ENCODE measurements at regions not wholly inside any gene's neighbourhood (a gene's known extent, or its start where the extent isn't known, plus 50 kb on each side); places are given as distances from the start of the nearest gene placed in this dataset.

DNA sequence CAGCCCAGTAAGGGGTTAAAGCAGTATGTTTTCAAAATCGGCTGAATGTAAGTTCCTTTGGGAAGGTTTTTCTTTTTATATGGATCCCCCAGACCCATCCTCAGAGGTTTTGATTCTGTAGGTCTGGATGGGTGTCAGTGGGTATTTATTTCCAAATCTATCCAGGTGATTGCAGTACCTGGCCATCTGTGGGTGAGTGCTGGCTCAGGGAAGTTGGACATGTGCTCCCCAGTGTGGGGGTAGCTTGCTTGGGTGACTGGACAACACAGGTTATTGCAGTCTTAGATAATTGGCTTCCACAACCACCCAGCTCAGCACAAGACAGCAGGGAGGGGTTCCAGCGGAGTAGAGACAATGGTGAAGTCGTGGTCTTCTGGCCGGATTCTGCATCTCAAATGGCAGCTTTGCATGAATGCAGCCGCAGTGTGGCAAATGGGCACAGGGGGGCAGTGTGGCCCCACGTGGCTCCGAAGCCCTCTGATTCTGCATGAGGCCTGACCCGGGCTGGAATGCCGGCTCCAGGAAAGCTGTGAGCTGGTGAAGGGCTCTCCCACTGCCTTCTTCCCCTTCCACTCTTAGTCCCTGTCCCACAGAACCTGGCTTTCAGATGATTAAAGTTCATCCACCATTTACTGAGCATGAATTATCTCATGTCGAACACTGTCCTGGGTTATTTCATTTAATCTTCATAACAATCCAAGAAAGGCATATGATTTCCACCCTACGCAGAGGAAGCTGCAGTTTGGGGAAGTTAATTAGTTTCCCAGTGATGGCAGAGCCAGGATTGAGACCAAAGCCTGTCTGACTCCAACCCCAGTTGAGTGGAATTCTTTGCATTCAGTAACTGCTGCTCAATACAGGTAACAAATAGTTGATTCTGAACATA lies 64.5 kb upstream of the SYPL1 start:
- Histone ChIP-seq H3K27ac (ENCODE audit: low read depth, low read length) (no peak overlapping the region), H3K4me1 (ENCODE audit: insufficient read depth, low read length) (no peaks in the 10 kb centered on the region), H3K27me3 (ENCODE audit: insufficient read depth, low read length) (no peaks in the 10 kb centered on the region), H3K4me3 (ENCODE audit: low read length in 2 of 2) (no peak overlapping the region), H3K9me3 (ENCODE audit: control insufficient read depth in 1 of 2, low read length in 2 of 2) (no peaks in the 10 kb centered on the region), H3K36me3 (ENCODE audit: insufficient read depth, low read length) (no peaks in the 10 kb centered on the region)
- peak overlapping the region in 1 of 7 donors; percentile 14 for H3K27ac Mint-ChIP-seq
- intact Hi-C loops (cut with micrococcal nuclease), result loop anchor here (1.0 to 5.0 kb wide), 6 partner anchors 191 to 976 kb away; no protein-coding TSS in a partner anchor
- no peaks in the 10 kb centered on the region for H3K9me3 Mint-ChIP-seq
- POLR2A ChIA-PET (ENCODE audit: partially characterized antibody), result interaction anchor here (0.7 to 1.7 kb wide), 3 partner anchors 108 to 289 kb away, joined by 3 to 7 read pairs (median 3); partner anchors contain the start of gene NAMPT
- no peak overlapping the region for H3K4me3 Mint-ChIP-seq
- CTCF ChIA-PET (ENCODE audit: partially characterized antibody), result interaction anchor here (0.6 to 14.6 kb wide), 37 partner anchors 8 to 581 kb away, joined by 3 to 392 read pairs (median 4); partner anchors contain the start of gene CCDC71L
- H3K27me3 Mint-ChIP-seq, result peaks cover 3 to 10% of the 10 kb centered on the region in 2 donors
- H3K4me1 Mint-ChIP-seq, result peaks cover 0 to 4% (median 3%) of the 10 kb centered on the region in 4 donors
- peak; percentile 46 to 58 (median 51) for DNase-seq
- H3K36me3 Mint-ChIP-seq, result no peaks in the 10 kb centered on the region

DNA sequence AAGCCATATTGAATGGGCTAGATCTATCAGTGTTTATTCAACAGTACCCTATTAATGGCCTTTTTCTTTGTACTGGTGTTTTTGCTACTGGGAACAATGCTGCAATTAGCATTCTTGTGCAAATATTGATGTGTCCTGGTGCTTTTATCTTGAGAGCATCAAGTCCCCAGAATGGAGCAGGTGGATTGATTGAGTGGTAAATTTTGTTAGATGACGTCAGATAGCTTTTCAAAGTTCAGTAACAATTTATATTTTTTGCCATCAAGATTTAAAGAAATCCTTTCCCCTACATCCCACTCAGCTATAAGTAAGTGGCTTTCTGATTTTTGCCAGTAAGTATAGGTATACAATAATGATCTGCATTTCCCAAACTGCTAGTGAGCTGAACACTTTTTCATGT lies 63.4 kb upstream of the SYPL1 start:
- Histone ChIP-seq H3K9me3 (ENCODE audit: control insufficient read depth in 1 of 2, low read length in 2 of 2) (no peaks in the 10 kb centered on the region), H3K4me1 (ENCODE audit: insufficient read depth, low read length) (no peaks in the 10 kb centered on the region), H3K27ac (ENCODE audit: low read depth, low read length) (no peak overlapping the region), H3K4me3 (ENCODE audit: low read length in 2 of 2) (no peak overlapping the region), H3K36me3 (ENCODE audit: insufficient read depth, low read length) (no peaks in the 10 kb centered on the region), H3K27me3 (ENCODE audit: insufficient read depth, low read length) (no peaks in the 10 kb centered on the region)
- ChIA-PET POLR2A (ENCODE audit: partially characterized antibody) (no interaction called here), CTCF (ENCODE audit: partially characterized antibody) (interaction anchor here (0.9 to 14.6 kb wide), 6 partner anchors 9 to 561 kb away, joined by 3 to 392 read pairs (median 28); no protein-coding TSS in a partner anchor)
- H3K4me3 Mint-ChIP-seq, result no peak overlapping the region
- H3K36me3 Mint-ChIP-seq, result no peaks in the 10 kb centered on the region
- H3K4me1 Mint-ChIP-seq, result peaks cover 0 to 4% (median 3%) of the 10 kb centered on the region in 4 donors
- H3K27me3 Mint-ChIP-seq, result peaks cover 3 to 10% of the 10 kb centered on the region in 2 donors
- no peaks in the 10 kb centered on the region for H3K9me3 Mint-ChIP-seq
- DNase-seq, result no peak
- H3K27ac Mint-ChIP-seq, result no peak overlapping the region
- intact Hi-C loops (cut with micrococcal nuclease), result loop anchor here (5.0 kb wide), 2 partner anchors 367 to 977 kb away; no protein-coding TSS in a partner anchor

DNA sequence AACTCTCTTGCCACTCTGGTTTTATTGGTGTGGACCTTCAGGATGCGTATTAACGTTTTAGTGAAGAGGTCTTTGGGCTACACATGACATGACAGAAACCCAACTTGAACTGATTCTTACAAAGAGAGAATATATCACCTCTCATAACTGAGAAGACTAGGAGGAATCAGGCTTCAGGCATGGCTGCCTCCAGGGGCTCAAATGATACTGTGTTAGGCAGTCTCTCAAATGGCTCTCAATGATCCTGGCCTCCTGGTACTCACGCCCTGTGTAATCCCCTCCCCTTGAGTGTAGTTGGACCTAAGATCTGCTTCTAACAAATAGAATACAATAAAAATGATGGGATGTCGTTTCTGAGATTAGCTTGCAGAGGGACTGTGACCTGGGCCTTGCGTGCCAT lies 58.5 kb upstream of the SYPL1 start:
- no peak for DNase-seq
- no peaks in the 10 kb centered on the region for H3K4me1 Mint-ChIP-seq
- no peaks in the 10 kb centered on the region for H3K9me3 ChIP-seq (ENCODE audit: control insufficient read depth in 1 of 2, low read length in 2 of 2)
- H3K36me3 Mint-ChIP-seq, result no peaks in the 10 kb centered on the region
- H3K27me3 ChIP-seq (ENCODE audit: insufficient read depth, low read length), result no peaks in the 10 kb centered on the region
- intact Hi-C loops (cut with micrococcal nuclease), result no loop called here
- peaks cover 0 to 2% (median 0%) of the 10 kb centered on the region in 8 donors for H3K9me3 Mint-ChIP-seq
- no peaks in the 10 kb centered on the region for H3K4me1 ChIP-seq (ENCODE audit: insufficient read depth, low read length)
- no peak overlapping the region for H3K27ac ChIP-seq (ENCODE audit: low read depth, low read length)
- peaks cover 3 to 4% of the 10 kb centered on the region in 2 donors for H3K27me3 Mint-ChIP-seq
- ChIA-PET POLR2A (ENCODE audit: partially characterized antibody) (no interaction called here), CTCF (ENCODE audit: partially characterized antibody) (interaction anchor here (0.9 to 14.6 kb wide), 4 partner anchors 17 to 566 kb away, joined by 3 to 392 read pairs (median 56); no protein-coding TSS in a partner anchor)
- no peak overlapping the region for H3K4me3 ChIP-seq (ENCODE audit: low read length in 2 of 2)
- no peak overlapping the region for H3K4me3 Mint-ChIP-seq
- no peak overlapping the region for H3K27ac Mint-ChIP-seq
- H3K36me3 ChIP-seq (ENCODE audit: insufficient read depth, low read length), result no peaks in the 10 kb centered on the region

DNA sequence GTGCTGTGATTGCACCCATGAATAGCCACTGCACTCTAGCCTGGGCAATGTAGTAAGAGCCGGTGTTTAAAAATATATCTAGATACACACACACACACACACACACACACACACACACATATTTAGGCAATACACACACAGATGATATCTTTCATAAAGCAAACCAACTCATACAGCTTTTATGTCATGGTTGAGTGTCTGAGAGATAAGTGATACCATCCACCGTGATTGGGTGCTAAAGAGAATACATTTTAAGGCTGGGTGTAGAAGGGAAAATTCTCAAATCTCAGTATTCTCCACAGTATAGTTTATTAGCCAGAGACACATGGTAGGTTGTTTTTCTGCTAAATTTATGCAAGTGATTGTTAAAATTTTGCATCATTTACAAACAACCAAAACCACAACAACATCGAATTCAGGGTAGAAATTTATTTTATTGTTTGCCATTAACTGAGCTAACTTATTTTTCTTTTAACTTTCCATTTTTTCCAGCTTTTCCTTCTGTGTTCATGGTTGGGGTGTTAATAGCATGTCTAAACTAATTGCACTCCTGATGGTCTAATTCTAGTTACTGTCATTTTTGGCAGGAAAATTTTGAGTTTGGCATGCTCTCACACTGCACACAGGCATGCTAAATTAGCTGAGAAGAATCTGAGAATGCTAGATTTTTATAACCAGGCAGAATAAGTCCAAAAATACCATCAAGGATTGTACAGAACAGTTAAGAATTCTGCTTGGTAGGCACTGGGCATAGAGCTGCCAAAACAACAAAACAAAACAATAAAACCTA lies 57.9 kb upstream of the SYPL1 start:
- no peaks in the 10 kb centered on the region for H3K4me1 Mint-ChIP-seq
- ChIA-PET CTCF (ENCODE audit: partially characterized antibody) (interaction anchor here (1.0 to 14.6 kb wide), 3 partner anchors 16 to 566 kb away, joined by 3 to 392 read pairs (median 108); no protein-coding TSS in a partner anchor), POLR2A (ENCODE audit: partially characterized antibody) (no interaction called here)
- no peak overlapping the region for H3K27ac ChIP-seq (ENCODE audit: low read depth, low read length)
- intact Hi-C loops (cut with micrococcal nuclease), result no loop called here
- peaks cover 0 to 4% of the 10 kb centered on the region in 2 donors for H3K27me3 Mint-ChIP-seq
- H3K36me3 Mint-ChIP-seq, result no peaks in the 10 kb centered on the region
- no peak overlapping the region for H3K27ac Mint-ChIP-seq
- peaks cover 0 to 2% (median 0%) of the 10 kb centered on the region in 8 donors for H3K9me3 Mint-ChIP-seq
- no peak overlapping the region for H3K4me3 ChIP-seq (ENCODE audit: low read length in 2 of 2)
- H3K4me3 Mint-ChIP-seq, result no peak overlapping the region
- no peaks in the 10 kb centered on the region for H3K36me3 ChIP-seq (ENCODE audit: insufficient read depth, low read length)
- no peaks in the 10 kb centered on the region for H3K4me1 ChIP-seq (ENCODE audit: insufficient read depth, low read length)
- no peaks in the 10 kb centered on the region for H3K27me3 ChIP-seq (ENCODE audit: insufficient read depth, low read length)
- no peak for DNase-seq
- H3K9me3 ChIP-seq (ENCODE audit: control insufficient read depth in 1 of 2, low read length in 2 of 2), result no peaks in the 10 kb centered on the region

DNA sequence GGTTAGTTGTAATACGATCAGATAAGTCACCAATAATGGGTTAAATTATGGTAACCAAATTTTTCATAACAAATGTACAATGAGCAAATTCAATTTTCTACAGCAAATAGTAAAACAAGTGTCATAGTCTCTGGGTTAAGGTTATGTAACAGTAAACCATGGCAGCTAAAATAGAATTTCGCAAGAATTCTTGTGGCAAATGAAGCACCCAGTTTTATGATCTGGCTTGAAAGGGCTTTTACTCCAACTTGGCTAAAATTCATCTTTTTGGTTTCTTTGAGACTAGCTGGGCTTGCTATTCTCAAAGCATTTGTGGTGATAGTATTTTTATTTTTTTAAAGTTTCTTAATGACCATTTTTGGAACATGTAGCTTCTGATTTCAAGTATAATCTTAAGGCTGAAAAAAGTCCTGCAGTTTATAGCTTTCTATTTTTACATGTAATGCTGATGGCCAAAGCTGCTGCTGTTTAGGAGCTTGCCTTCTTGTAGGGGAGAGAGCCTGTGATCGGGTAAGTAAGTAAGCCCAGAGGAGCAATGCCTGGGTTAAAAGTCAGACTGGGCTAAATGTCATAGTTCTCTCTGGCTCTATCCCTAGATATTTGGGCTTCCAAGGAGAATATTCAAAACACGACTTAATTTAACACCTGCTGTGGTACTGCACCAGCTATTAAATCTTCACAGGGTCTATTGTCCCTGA lies 55.5 kb upstream of the SYPL1 start:
- peaks cover 6 to 7% of the 10 kb centered on the region in 2 donors for H3K27me3 Mint-ChIP-seq
- no peak overlapping the region for H3K27ac Mint-ChIP-seq
- no peak overlapping the region for H3K4me3 Mint-ChIP-seq
- Histone ChIP-seq H3K4me1 (ENCODE audit: insufficient read depth, low read length) (no peaks in the 10 kb centered on the region), H3K36me3 (ENCODE audit: insufficient read depth, low read length) (no peaks in the 10 kb centered on the region), H3K27me3 (ENCODE audit: insufficient read depth, low read length) (no peaks in the 10 kb centered on the region), H3K4me3 (ENCODE audit: low read length in 2 of 2) (no peak overlapping the region), H3K9me3 (ENCODE audit: control insufficient read depth in 1 of 2, low read length in 2 of 2) (peaks cover 0 to 4% of the 10 kb centered on the region in 2 donors), H3K27ac (ENCODE audit: low read depth, low read length) (no peak overlapping the region)
- intact Hi-C loops (cut with micrococcal nuclease), result no loop called here
- DNase-seq, result no peak
- no peaks in the 10 kb centered on the region for H3K4me1 Mint-ChIP-seq
- H3K36me3 Mint-ChIP-seq, result peaks cover 0 to 3% of the 10 kb centered on the region in 2 donors
- CTCF ChIA-PET (ENCODE audit: partially characterized antibody), result interaction anchor here (0.6 to 21.3 kb wide), 16 partner anchors 10 to 1389 kb away, joined by 3 to 423 read pairs (median 4); no protein-coding TSS in a partner anchor
- POLR2A ChIA-PET (ENCODE audit: partially characterized antibody), result interaction anchor here (1.3 kb wide), 1 partner anchor 297 kb away, joined by 3 read pairs; no protein-coding TSS in a partner anchor
- H3K9me3 Mint-ChIP-seq, result peaks cover 0 to 14% (median 10%) of the 10 kb centered on the region in 8 donors

DNA sequence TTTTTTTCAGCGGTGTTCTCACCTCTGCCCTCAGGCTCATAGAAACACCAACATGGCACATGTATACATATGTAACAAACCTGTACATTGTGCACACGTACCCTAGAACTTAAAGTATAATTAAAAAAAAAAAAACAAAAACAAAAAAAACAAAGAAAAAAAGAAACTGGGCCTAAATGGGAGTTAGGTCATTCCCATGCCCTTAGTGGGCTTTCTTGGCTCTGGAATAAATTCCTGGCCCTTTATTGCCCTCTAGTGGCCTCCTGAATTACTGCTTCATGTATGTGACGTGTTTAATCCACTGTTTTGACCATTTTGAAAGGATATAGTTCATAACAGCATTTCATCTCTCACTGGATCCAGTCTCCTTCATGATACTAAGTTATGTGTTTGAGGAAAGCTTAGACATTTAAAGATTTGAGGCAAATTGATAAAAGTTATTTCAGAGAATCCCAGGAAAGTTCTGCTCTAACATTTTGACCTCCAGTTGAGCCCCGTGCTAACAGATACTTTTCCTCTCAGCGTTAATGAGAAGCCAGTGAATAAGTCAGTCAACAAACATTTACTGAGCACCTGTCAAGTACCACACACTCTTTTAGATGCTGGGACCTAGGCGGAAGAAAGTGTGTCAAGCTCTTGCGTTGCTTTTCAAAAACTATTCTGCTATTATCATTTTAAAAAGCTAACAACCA lies 54.7 kb upstream of the SYPL1 start:
- CTCF ChIA-PET (ENCODE audit: partially characterized antibody), result interaction anchor here (0.6 to 21.3 kb wide), 18 partner anchors 11 to 1388 kb away, joined by 3 to 423 read pairs (median 4); no protein-coding TSS in a partner anchor
- intact Hi-C loops (cut with micrococcal nuclease), result loop anchor here (1.0 kb wide), 1 partner anchor 109 kb away; no protein-coding TSS in a partner anchor
- peaks cover 0 to 4% of the 10 kb centered on the region in 2 donors for H3K9me3 ChIP-seq (ENCODE audit: control insufficient read depth in 1 of 2, low read length in 2 of 2)
- Mint-ChIP-seq H3K36me3 (peaks cover 0 to 3% of the 10 kb centered on the region in 2 donors), H3K4me1 (no peaks in the 10 kb centered on the region), H3K4me3 (no peak overlapping the region), H3K27me3 (peaks cover 6 to 7% of the 10 kb centered on the region in 2 donors), H3K27ac (peak overlapping the region in 1 of 7 donors; percentile 39), H3K9me3 (peaks cover 0 to 16% (median 10%) of the 10 kb centered on the region in 8 donors)
- no peaks in the 10 kb centered on the region for H3K36me3 ChIP-seq (ENCODE audit: insufficient read depth, low read length)
- DNase-seq, result peak in 4 of 5 donors; percentile 33 to 41 (median 36)
- H3K4me1 ChIP-seq (ENCODE audit: insufficient read depth, low read length), result no peaks in the 10 kb centered on the region
- POLR2A ChIA-PET (ENCODE audit: partially characterized antibody), result interaction anchor here (1.3 kb wide), 1 partner anchor 298 kb away, joined by 3 read pairs; no protein-coding TSS in a partner anchor
- H3K4me3 ChIP-seq (ENCODE audit: low read length in 2 of 2), result no peak overlapping the region
- H3K27me3 ChIP-seq (ENCODE audit: insufficient read depth, low read length), result no peaks in the 10 kb centered on the region
- H3K27ac ChIP-seq (ENCODE audit: low read depth, low read length), result no peak overlapping the region
